ENCODE measurements at regions not wholly inside any gene's neighbourhood (a gene's known extent, or its start where the extent isn't known, plus 50 kb on each side); places are given as distances from the start of the nearest gene placed in this dataset.

DNA sequence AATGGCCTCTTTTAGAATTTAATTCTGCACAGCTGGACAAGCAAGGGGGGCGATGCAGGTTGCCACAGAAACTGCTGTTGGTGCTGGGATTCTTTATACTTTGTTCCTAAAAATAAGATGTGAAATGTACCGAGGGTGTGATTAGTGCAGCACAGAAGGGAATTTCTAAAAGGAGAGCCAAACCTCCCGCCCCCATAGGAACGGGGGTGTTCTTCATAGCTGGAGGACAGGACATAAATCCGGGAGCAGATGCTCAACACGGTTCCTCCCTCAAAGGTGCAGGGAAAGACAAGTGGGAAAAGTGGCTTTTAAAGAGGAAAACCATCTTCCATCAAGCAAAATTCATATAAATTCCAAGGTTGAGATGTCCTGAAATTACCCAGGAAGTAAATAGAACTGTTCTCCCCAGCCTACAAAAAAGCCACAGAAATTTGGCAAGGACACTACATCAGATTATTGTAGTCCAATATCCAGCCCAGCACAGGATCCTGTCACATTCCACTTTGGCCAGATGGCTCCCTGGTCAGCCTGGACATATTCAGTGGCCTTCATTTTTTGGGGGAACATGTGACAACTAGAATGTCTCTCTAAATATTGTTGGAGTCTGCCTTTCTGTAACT is 51.4 kb upstream of the TMX1 start:
- DNase-seq (ENCODE audit: low read depth) = no peak
- H3K4me3 ChIP-seq (ENCODE audit: low read length) = no peak overlapping the region
- TF ChIP-seq, protein P1, sequence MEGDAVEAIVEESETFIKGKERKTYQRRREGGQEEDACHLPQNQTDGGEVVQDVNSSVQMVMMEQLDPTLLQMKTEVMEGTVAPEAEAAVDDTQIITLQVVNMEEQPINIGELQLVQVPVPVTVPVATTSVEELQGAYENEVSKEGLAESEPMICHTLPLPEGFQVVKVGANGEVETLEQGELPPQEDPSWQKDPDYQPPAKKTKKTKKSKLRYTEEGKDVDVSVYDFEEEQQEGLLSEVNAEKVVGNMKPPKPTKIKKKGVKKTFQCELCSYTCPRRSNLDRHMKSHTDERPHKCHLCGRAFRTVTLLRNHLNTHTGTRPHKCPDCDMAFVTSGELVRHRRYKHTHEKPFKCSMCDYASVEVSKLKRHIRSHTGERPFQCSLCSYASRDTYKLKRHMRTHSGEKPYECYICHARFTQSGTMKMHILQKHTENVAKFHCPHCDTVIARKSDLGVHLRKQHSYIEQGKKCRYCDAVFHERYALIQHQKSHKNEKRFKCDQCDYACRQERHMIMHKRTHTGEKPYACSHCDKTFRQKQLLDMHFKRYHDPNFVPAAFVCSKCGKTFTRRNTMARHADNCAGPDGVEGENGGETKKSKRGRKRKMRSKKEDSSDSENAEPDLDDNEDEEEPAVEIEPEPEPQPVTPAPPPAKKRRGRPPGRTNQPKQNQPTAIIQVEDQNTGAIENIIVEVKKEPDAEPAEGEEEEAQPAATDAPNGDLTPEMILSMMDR (IDR thresholded peaks at IDR 0.05; ENCODE audit: insufficient read depth, low read depth, low read length, missing control alignments) = no peak

GRCh38 chr14:51189600-51190376 is 50.3 kb upstream of the TMX1 start:
- TF ChIP-seq, protein P1 (IDR thresholded peaks at IDR 0.05; ENCODE audit: insufficient read depth, low read depth, low read length, missing control alignments) = no peak
- H3K4me3 ChIP-seq (ENCODE audit: low read length) = no peak overlapping the region
- DNase-seq (ENCODE audit: low read depth) = no peak

All from epithelial cell of esophagus (primary cell).